Type B pancreatic cell (in vitro differentiated cells): ENCODE measurements at regions not wholly inside any gene's neighbourhood (a gene's known extent, or its start where the extent isn't known, plus 50 kb on each side); places are given as distances from the start of the nearest gene placed in this dataset.

ENCODE experiments used
- DNase-seq: peaks from one replicate; pipeline ENCODE4 v3.0.0; 2021; ENCODE audit warnings: mixed read lengths; ENCODE audit not compliant: unreplicated experiment; ENCODE audit errors: extremely low spot score
- H3K27ac Mint-ChIP-seq: 2 replicates; pipeline ENCODE4 v1.8.0; 2021; ENCODE audit warnings: mild to moderate bottlenecking, mixed read lengths
- H3K27me3 Mint-ChIP-seq: 2 replicates; pipeline ENCODE4 v1.8.0; 2021; ENCODE audit warnings: mixed read lengths
- H3K36me3 Mint-ChIP-seq: 2 replicates; pipeline ENCODE4 v1.8.0; 2021; ENCODE audit warnings: mixed read lengths
- H3K4me1 Mint-ChIP-seq: one replicate; pipeline ENCODE4 v1.8.0; 2021; ENCODE audit warnings: mixed read lengths; ENCODE audit not compliant: unreplicated experiment
- H3K4me3 Mint-ChIP-seq: 2 replicates; pipeline ENCODE4 v1.8.0; 2021; ENCODE audit warnings: mild to moderate bottlenecking, mixed read lengths
- H3K9me3 Mint-ChIP-seq: 2 replicates; pipeline ENCODE4 v1.8.0; 2021; ENCODE audit warnings: mixed read lengths
- TF ChIP-seq, protein P1 (sequence below): fragments of 200-600 bp; sonication (generic); conservative IDR thresholded peaks from 2 replicates; pipeline ENCODE4 v1.5.0; 2021; ENCODE audit warnings: antibody characterized with exemption, mild to moderate bottlenecking

- Mint-ChIP-seq H3K27ac (no peak overlapping the region), H3K9me3 (peaks cover 21% of the 10 kb centered on the region), H3K36me3 (peaks cover 4% of the 10 kb centered on the region), H3K4me3 (no peak overlapping the region), H3K4me1 (no peaks in the 10 kb centered on the region), H3K27me3 (peaks cover 9% of the 10 kb centered on the region)
- no peak for DNase-seq
- TF ChIP-seq, protein P1, sequence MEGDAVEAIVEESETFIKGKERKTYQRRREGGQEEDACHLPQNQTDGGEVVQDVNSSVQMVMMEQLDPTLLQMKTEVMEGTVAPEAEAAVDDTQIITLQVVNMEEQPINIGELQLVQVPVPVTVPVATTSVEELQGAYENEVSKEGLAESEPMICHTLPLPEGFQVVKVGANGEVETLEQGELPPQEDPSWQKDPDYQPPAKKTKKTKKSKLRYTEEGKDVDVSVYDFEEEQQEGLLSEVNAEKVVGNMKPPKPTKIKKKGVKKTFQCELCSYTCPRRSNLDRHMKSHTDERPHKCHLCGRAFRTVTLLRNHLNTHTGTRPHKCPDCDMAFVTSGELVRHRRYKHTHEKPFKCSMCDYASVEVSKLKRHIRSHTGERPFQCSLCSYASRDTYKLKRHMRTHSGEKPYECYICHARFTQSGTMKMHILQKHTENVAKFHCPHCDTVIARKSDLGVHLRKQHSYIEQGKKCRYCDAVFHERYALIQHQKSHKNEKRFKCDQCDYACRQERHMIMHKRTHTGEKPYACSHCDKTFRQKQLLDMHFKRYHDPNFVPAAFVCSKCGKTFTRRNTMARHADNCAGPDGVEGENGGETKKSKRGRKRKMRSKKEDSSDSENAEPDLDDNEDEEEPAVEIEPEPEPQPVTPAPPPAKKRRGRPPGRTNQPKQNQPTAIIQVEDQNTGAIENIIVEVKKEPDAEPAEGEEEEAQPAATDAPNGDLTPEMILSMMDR = no peak
These were observed 334.3 kb downstream of the AACS start for GRCh38 chr12:125399489-125399888.

DNA sequence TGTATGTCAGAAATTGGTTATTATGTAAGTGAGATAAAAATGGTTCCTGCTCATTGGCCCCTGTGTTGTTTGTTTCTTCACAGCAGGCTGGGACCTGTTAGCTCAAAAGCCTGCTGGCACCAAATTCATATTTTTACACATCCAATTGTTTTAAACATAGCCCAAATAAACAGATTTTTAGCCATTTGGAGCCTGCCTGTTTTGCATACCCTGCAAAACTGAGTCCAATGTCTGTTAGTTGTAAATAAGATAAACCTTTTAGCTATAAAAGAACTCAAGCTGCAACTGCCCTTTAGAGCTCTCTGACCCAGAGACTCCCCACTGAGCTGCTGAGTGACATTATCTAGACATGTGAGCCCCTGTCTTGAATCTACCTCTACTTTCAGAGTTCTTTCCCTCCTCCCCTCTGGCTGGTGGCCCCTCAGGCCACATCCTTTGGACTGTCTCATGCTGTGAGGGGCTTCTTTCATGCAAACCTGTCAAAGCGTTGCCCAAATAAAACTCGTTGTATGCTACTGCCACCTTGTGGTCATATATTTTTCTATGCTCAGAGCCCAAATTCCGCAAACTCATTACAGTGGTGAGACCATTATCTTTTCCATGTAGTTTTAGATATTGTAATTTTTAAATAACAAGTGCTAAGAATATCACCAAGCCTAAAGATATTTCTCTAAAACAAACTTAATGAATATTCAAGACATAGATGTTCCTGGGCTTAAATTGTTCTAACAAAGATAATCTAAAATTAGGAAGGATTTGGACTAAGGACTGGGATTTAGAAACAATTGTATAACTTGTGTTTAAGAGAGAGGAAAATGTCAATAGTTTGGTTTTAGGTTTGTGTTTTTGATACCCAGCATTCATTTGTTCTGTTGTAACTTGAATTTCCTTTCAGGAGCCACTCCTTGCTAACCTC, 337.9 kb downstream of the AACS start:
- TF ChIP-seq, protein P1 = peak; percentile 82
- Mint-ChIP-seq H3K27me3 (peaks cover 16% of the 10 kb centered on the region), H3K9me3 (peaks cover 15% of the 10 kb centered on the region), H3K27ac (no peak overlapping the region), H3K36me3 (peaks cover 4% of the 10 kb centered on the region), H3K4me1 (no peaks in the 10 kb centered on the region), H3K4me3 (no peak overlapping the region)
- no peak for DNase-seq

DNA sequence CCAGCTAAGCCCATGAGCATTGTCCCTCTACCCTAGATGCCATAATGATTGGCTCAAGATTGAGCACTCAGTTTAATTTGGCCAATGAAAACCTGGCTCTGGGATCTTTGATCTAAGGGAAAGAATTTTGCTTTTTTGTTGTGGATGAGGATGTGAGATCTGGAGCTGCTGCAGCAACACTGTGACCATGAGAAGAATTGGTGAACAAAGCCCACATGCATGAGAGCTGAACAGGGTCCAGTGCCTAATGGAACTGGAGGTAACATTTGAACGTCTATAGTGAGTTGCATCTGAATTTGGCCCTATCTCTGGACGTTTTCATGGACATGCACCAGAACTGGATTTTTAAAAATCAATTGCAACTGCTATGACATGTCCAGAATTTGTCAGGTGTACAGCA, 338.6 kb downstream of the AACS start:
- H3K4me3 Mint-ChIP-seq = no peak overlapping the region
- no peak for DNase-seq
- H3K4me1 Mint-ChIP-seq = no peaks in the 10 kb centered on the region
- TF ChIP-seq, protein P1 = no peak
- peaks cover 15% of the 10 kb centered on the region for H3K9me3 Mint-ChIP-seq
- H3K36me3 Mint-ChIP-seq = peaks cover 4% of the 10 kb centered on the region
- H3K27ac Mint-ChIP-seq = no peak overlapping the region
- peaks cover 16% of the 10 kb centered on the region for H3K27me3 Mint-ChIP-seq

- no peak for DNase-seq
- Mint-ChIP-seq H3K4me1 (no peaks in the 10 kb centered on the region), H3K4me3 (no peak overlapping the region), H3K27ac (no peak overlapping the region), H3K36me3 (peaks cover 4% of the 10 kb centered on the region), H3K27me3 (peaks cover 12% of the 10 kb centered on the region), H3K9me3 (peaks cover 8% of the 10 kb centered on the region)
- TF ChIP-seq, protein P1 = no peak
These were observed 340.9 kb downstream of the AACS start for GRCh38 chr12:125406131-125406530.

GRCh38 chr12:125408718-125409117, 343.5 kb downstream of the AACS start:
- Mint-ChIP-seq H3K4me3 (no peak overlapping the region), H3K27me3 (peaks cover 9% of the 10 kb centered on the region), H3K4me1 (no peaks in the 10 kb centered on the region), H3K27ac (no peak overlapping the region), H3K36me3 (no peaks in the 10 kb centered on the region), H3K9me3 (no peaks in the 10 kb centered on the region)
- TF ChIP-seq, protein P1 = no peak
- DNase-seq = no peak
